Panc1 (cell line): ENCODE measurements at regions not wholly inside any gene's neighbourhood (a gene's known extent, or its start where the extent isn't known, plus 50 kb on each side); places are given as distances from the start of the nearest gene placed in this dataset.

ENCODE experiments used
- CTCF ChIP-seq: fragments of 450-650 bp; IDR thresholded peaks from 2 replicates; pipeline ENCODE4 v1.5.1; 2017; ENCODE audit warnings: mild to moderate bottlenecking
- POLR2AphosphoS5 ChIP-seq: IDR thresholded peaks from 2 replicates; pipeline ENCODE4 v1.6.1; 2012; ENCODE audit warnings: mild to moderate bottlenecking, low read depth, low read length, moderate library complexity
- TF ChIP-seq, protein P1 (sequence below), 2 experiments: IDR thresholded peaks; 2 replicates each; pipeline ENCODE4 v1.6.1; 2011 to 2012; ENCODE audit warnings: low read depth in 2 of 2, control low read depth in 1 of 2, low read length in 1 of 2, mild to moderate bottlenecking in 1 of 2, moderate library complexity in 1 of 2; ENCODE audit not compliant: insufficient read depth in 1 of 2

- TF ChIP-seq POLR2AphosphoS5 (no peak), CTCF (no peak)
- TF ChIP-seq, protein P1, sequence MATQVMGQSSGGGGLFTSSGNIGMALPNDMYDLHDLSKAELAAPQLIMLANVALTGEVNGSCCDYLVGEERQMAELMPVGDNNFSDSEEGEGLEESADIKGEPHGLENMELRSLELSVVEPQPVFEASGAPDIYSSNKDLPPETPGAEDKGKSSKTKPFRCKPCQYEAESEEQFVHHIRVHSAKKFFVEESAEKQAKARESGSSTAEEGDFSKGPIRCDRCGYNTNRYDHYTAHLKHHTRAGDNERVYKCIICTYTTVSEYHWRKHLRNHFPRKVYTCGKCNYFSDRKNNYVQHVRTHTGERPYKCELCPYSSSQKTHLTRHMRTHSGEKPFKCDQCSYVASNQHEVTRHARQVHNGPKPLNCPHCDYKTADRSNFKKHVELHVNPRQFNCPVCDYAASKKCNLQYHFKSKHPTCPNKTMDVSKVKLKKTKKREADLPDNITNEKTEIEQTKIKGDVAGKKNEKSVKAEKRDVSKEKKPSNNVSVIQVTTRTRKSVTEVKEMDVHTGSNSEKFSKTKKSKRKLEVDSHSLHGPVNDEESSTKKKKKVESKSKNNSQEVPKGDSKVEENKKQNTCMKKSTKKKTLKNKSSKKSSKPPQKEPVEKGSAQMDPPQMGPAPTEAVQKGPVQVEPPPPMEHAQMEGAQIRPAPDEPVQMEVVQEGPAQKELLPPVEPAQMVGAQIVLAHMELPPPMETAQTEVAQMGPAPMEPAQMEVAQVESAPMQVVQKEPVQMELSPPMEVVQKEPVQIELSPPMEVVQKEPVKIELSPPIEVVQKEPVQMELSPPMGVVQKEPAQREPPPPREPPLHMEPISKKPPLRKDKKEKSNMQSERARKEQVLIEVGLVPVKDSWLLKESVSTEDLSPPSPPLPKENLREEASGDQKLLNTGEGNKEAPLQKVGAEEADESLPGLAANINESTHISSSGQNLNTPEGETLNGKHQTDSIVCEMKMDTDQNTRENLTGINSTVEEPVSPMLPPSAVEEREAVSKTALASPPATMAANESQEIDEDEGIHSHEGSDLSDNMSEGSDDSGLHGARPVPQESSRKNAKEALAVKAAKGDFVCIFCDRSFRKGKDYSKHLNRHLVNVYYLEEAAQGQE (IDR thresholded peaks at IDR 0.05; ENCODE audit: insufficient read depth in 1 of 2, low read depth in 2 of 2, low read length in 1 of 2): no peak
Measured at GRCh38 chr5:16253856-16254255, 74.3 kb upstream of the MARCHF11 start.
